Fibroblast of lung (primary cell): ENCODE measurements at regions not wholly inside any gene's neighbourhood (a gene's known extent, or its start where the extent isn't known, plus 50 kb on each side); places are given as distances from the start of the nearest gene placed in this dataset.
A peak's percentile ranks its signal among the peaks of the same experiment; 100 is the strongest.

ENCODE experiments used
- DNase-seq, 2 donors: peaks; one replicate each; pipeline versions ENCODE4 v3.0.0 to v3.0.0-alpha.2; 2010; ENCODE audit warnings: low read depth in 2 of 2
- H2AFZ ChIP-seq: 2 replicates; pipeline ENCODE4 v1.5.1; 2012; ENCODE audit warnings: low read length, control low read depth, inconsistent platforms
- H3K27ac ChIP-seq: 2 replicates; pipeline ENCODE4 v1.5.1; 2011; ENCODE audit warnings: low read length, control low read depth; ENCODE audit not compliant: insufficient read depth
- H3K27me3 ChIP-seq: 2 replicates; pipeline ENCODE4 v1.5.1; 2011; ENCODE audit warnings: mild to moderate bottlenecking, low read length; ENCODE audit not compliant: control insufficient read depth, insufficient read depth
- H3K36me3 ChIP-seq: 2 replicates; pipeline ENCODE4 v1.5.1; 2011; ENCODE audit warnings: low read length; ENCODE audit not compliant: control insufficient read depth, insufficient read depth
- H3K4me1 ChIP-seq: 2 replicates; pipeline ENCODE4 v1.5.1; 2011; ENCODE audit warnings: low read length; ENCODE audit not compliant: control insufficient read depth, insufficient read depth; ENCODE audit errors: extremely low read depth
- H3K4me2 ChIP-seq: 2 replicates; pipeline ENCODE4 v1.5.1; 2011; ENCODE audit warnings: low read length, control low read depth; ENCODE audit not compliant: insufficient read depth; ENCODE audit errors: extremely low read depth
- H3K4me3 ChIP-seq, 4 experiments: fragments of 200-600 bp in 1 of 4; sonication (generic) in 1 of 4; replicated peaks in 1 of 4; 2 replicates each; pipeline ENCODE4 v1.5.1; 2011 to 2016; ENCODE audit warnings: low read length in 4 of 4, low read depth in 3 of 4, mild to moderate bottlenecking in 3 of 4, control low read depth in 2 of 4, inconsistent platforms in 1 of 4, mixed read lengths in 1 of 4; ENCODE audit not compliant: insufficient read depth in 1 of 4; ENCODE audit errors: control extremely low read depth in 1 of 4
- H3K79me2 ChIP-seq: 2 replicates; pipeline ENCODE4 v1.5.1; 2012; ENCODE audit warnings: mild to moderate bottlenecking, low read length, inconsistent platforms; ENCODE audit not compliant: control insufficient read depth, insufficient read depth
- H3K9ac ChIP-seq: 2 replicates; pipeline ENCODE4 v1.5.1; 2011; ENCODE audit warnings: mild to moderate bottlenecking, low read length, control low read depth; ENCODE audit not compliant: insufficient read depth
- H3K9me3 ChIP-seq: 2 replicates; pipeline ENCODE4 v1.5.1; 2012; ENCODE audit warnings: low read depth, low read length; ENCODE audit not compliant: control insufficient read depth, insufficient read depth
- H4K20me1 ChIP-seq: 2 replicates; pipeline ENCODE4 v1.5.1; 2011; ENCODE audit warnings: low read length; ENCODE audit not compliant: control insufficient read depth, insufficient read depth; ENCODE audit errors: extremely low read depth
- CTCF ChIP-seq, 2 donors: IDR thresholded peaks in 1 of 2; conservative IDR thresholded peaks in 1 of 2; 1 replicate in 1 of 2; 2 replicates in 1 of 2; pipeline ENCODE4 v1.5.1; 2011 to 2012; ENCODE audit warnings: low read length in 2 of 2, control low read depth in 1 of 2, inconsistent platforms in 1 of 2, low read depth in 1 of 2, mild to moderate bottlenecking in 1 of 2
- EZH2 ChIP-seq: IDR thresholded peaks from 2 replicates; pipeline ENCODE4 v1.5.1; 2012; ENCODE audit warnings: low read length, control low read depth, mild to moderate bottlenecking; ENCODE audit errors: missing control alignments

DNA sequence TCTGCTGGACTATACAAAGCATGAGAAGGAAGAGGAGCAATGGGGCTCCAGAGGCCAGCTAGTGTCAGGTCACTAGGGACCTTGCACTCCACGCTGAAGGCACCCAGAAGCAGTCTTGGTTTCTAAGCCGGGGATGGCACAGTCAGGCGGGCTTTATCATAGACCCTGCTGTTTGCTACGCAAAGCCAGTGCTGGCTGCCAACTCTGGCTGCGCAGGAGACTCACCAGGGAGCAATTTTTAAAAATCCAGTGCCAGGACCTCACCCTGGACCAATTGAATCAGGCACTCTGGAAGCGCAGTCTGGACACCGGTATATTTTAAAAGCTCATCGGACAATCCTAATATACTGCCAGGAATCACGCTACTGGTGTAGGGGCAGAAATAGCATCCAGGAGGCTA lies 368.5 kb upstream of the XYLT1 start:
- no peak for TF ChIP-seq EZH2
- no peak for TF ChIP-seq CTCF (conservative IDR thresholded peaks at IDR 0.05 in 1 of 2, IDR thresholded peaks at IDR 0.05 in 1 of 2; ENCODE audit: low read depth in 1 of 2, low read length in 2 of 2)
- H3K4me2 ChIP-seq = no peak overlapping the region
- H3K27me3 ChIP-seq = no peaks in the 10 kb centered on the region
- H3K4me3 ChIP-seq = no peak overlapping the region
- no peaks in the 10 kb centered on the region for H3K4me1 ChIP-seq
- no peaks in the 10 kb centered on the region for H3K79me2 ChIP-seq
- DNase-seq = peak in 1 of 2 donors; percentile 9
- H4K20me1 ChIP-seq = no peaks in the 10 kb centered on the region
- H3K9ac ChIP-seq = no peak overlapping the region
- H3K36me3 ChIP-seq = no peaks in the 10 kb centered on the region
- no peak overlapping the region for H2AFZ ChIP-seq
- H3K9me3 ChIP-seq = no peaks in the 10 kb centered on the region
- H3K27ac ChIP-seq = no peak overlapping the region

GRCh38 chr16:17836868-17837602 lies 366.3 kb upstream of the XYLT1 start:
- no peaks in the 10 kb centered on the region for H3K79me2 ChIP-seq
- no peak overlapping the region for H2AFZ ChIP-seq
- TF ChIP-seq EZH2 (no peak), CTCF (conservative IDR thresholded peaks at IDR 0.05 in 1 of 2, IDR thresholded peaks at IDR 0.05 in 1 of 2; ENCODE audit: low read depth in 1 of 2, low read length in 2 of 2) (no peak)
- no peaks in the 10 kb centered on the region for H3K4me1 ChIP-seq
- H3K27ac ChIP-seq = peak overlapping the region; percentile 52
- no peak overlapping the region for H3K9ac ChIP-seq
- H4K20me1 ChIP-seq = no peaks in the 10 kb centered on the region
- no peaks in the 10 kb centered on the region for H3K36me3 ChIP-seq
- DNase-seq = peak; percentile 86 to 99
- H3K4me3 ChIP-seq = no peak overlapping the region
- H3K4me2 ChIP-seq = no peak overlapping the region
- H3K27me3 ChIP-seq = no peaks in the 10 kb centered on the region
- no peaks in the 10 kb centered on the region for H3K9me3 ChIP-seq

DNA sequence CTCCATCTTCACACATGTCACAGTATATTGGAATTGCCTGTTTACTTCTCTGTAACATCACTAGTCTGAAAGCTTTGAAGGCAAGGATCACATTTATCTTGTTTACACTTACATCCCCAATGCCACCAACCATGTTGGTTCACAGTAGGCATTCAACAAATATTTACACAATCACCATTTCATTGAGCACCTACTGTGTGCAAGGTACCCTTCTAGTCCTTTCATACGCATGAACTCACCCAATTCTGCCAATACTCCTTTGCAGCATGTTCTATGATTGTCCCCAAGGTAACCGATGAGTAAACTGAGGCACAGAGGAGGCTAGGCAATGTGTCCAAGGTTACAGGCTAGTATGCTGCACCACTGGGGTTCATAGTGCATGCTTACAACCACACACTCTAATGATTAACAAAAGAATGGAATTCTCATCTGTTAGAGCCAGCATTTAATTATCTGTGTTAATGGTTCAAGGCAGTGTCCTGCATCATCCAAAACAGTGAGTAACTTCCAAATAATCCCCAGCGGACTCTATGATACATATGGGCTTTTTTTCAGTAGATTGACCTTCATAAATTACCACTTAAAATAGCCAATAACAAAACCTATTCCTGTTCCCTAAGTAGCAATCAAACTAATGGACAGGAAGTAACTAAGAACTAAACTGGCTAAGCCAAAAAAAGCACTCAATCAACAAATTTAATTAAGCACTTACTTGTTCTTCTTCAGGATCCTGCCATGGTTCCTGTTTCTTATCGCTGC lies 364.5 kb upstream of the XYLT1 start:
- Histone ChIP-seq H3K9me3 (no peaks in the 10 kb centered on the region), H3K4me3 (no peak overlapping the region), H3K4me1 (no peaks in the 10 kb centered on the region), H3K9ac (no peak overlapping the region), H3K36me3 (no peaks in the 10 kb centered on the region), H2AFZ (no peak overlapping the region), H3K4me2 (no peak overlapping the region), H3K79me2 (no peaks in the 10 kb centered on the region), H3K27me3 (no peaks in the 10 kb centered on the region), H4K20me1 (no peaks in the 10 kb centered on the region), H3K27ac (no peak overlapping the region)
- no peak for TF ChIP-seq CTCF (conservative IDR thresholded peaks at IDR 0.05 in 1 of 2, IDR thresholded peaks at IDR 0.05 in 1 of 2; ENCODE audit: low read depth in 1 of 2, low read length in 2 of 2)
- TF ChIP-seq EZH2 = no peak
- DNase-seq = peak in 1 of 2 donors; percentile 36
